IMR-90 (cell line): ENCODE measurements at regions not wholly inside any gene's neighbourhood (a gene's known extent, or its start where the extent isn't known, plus 50 kb on each side); places are given as distances from the start of the nearest gene placed in this dataset.

ENCODE experiments used
- ATAC-seq: fragments of 200-7000 bp; cut with Tn5 transposase; 2 replicates; pipeline ENCODE4 v1.9.1; 2020; ENCODE audit warnings: low read depth, mild to moderate bottlenecking, moderate library complexity
- BruUV-seq: library from RNA; stranded (reverse); fragments of 400-500 nt; replicated peaks from 2 replicates; lab custom pipeline; 2021; lab: Mats Ljungman, UMichigan
- CTCF ChIA-PET: fragments of 300-600 bp; formaldehyde crosslinking; extraction: SDS; loops from one replicate; lab custom pipeline; 2021; ENCODE audit warnings: antibody characterized with exemption; lab: Yijun Ruan, JAX
- POLR2A ChIA-PET: fragments of 300-600 bp; sonication (Branson Sonifier 250); formaldehyde crosslinking; loops from one replicate; lab custom pipeline; 2022; ENCODE audit warnings: antibody characterized with exemption; ENCODE audit not compliant: unreplicated experiment; lab: Charles Lee
- DNase-seq: peaks from one replicate; pipeline ENCODE4 v3.0.0; 2013
- H2AFZ ChIP-seq: replicated peaks from 2 replicates; pipeline ENCODE3; 2013; ENCODE audit warnings: low read length, mild to moderate bottlenecking; ENCODE audit not compliant: poor library complexity
- H2AK5ac ChIP-seq: 2 replicates; pipeline ENCODE4 v1.6.1; 2013; ENCODE audit warnings: low read depth, low read length, inconsistent platforms
- H2AK9ac ChIP-seq: replicated peaks from 2 replicates; pipeline ENCODE3; 2013; ENCODE audit warnings: mild to moderate bottlenecking, low read depth, low read length, moderate library complexity; ENCODE audit not compliant: poor library complexity
- H2BK120ac ChIP-seq: 2 replicates; pipeline ENCODE4 v1.6.1; 2013; ENCODE audit warnings: low read depth, low read length, inconsistent platforms
- H2BK15ac ChIP-seq: 3 replicates; pipeline ENCODE4 v1.6.1; 2013; ENCODE audit warnings: low read depth, low read length, inconsistent platforms
- H2BK20ac ChIP-seq: 2 replicates; pipeline ENCODE4 v1.6.1; 2013; ENCODE audit warnings: low read depth, mild to moderate bottlenecking, inconsistent platforms, low read length, moderate library complexity
- H2BK5ac ChIP-seq: 2 replicates; pipeline ENCODE4 v1.6.1; 2013; ENCODE audit warnings: mild to moderate bottlenecking, low read depth, low read length, inconsistent platforms; ENCODE audit not compliant: poor library complexity, severe bottlenecking
- H3K14ac ChIP-seq: replicated peaks from 2 replicates; pipeline ENCODE4 v1.6.1; 2013; ENCODE audit warnings: low read depth, low read length, inconsistent platforms
- H3K18ac ChIP-seq: 2 replicates; pipeline ENCODE4 v1.6.1; 2013; ENCODE audit warnings: low read depth, low read length, control low read depth
- H3K23ac ChIP-seq: 2 replicates; pipeline ENCODE4 v1.6.1; 2013; ENCODE audit warnings: low read depth, low read length, inconsistent platforms
- H3K27ac ChIP-seq: 2 replicates; pipeline ENCODE4 v1.5.1; 2013; ENCODE audit warnings: mild to moderate bottlenecking, control low read depth, low read length; ENCODE audit not compliant: insufficient read depth
- H3K27me3 ChIP-seq: 2 replicates; pipeline ENCODE4 v1.6.1; 2013; ENCODE audit warnings: low read length; ENCODE audit not compliant: control insufficient read depth, insufficient read depth
- H3K36me3 ChIP-seq: 2 replicates; pipeline ENCODE4 v1.6.1; 2013; ENCODE audit warnings: low read length, mixed read lengths; ENCODE audit not compliant: control insufficient read depth, insufficient read depth
- H3K4ac ChIP-seq: 2 replicates; pipeline ENCODE4 v1.6.1; 2013; ENCODE audit warnings: low read depth, low read length, inconsistent platforms
- H3K4me1 ChIP-seq: 2 replicates; pipeline ENCODE4 v1.6.1; 2013; ENCODE audit warnings: low read length, mixed read lengths; ENCODE audit not compliant: control insufficient read depth, insufficient read depth
- H3K4me2 ChIP-seq: 2 replicates; pipeline ENCODE4 v1.6.1; 2013; ENCODE audit warnings: low read depth, mild to moderate bottlenecking, control low read depth, low read length, moderate library complexity
- H3K4me3 ChIP-seq: 2 replicates; pipeline ENCODE4 v1.5.1; 2013; ENCODE audit warnings: low read depth, mild to moderate bottlenecking, control low read depth, low read length, moderate library complexity; ENCODE audit not compliant: insufficient read depth
- H3K56ac ChIP-seq: 2 replicates; pipeline ENCODE4 v1.6.1; 2013; ENCODE audit warnings: low read length, inconsistent platforms; ENCODE audit not compliant: insufficient read depth; ENCODE audit errors: extremely low read depth
- H3K79me1 ChIP-seq, 2 experiments: 2 replicates each; pipeline ENCODE4 v1.6.1; 2013; ENCODE audit warnings: low read length in 2 of 2, inconsistent platforms in 1 of 2, low read depth in 1 of 2
- H3K9ac ChIP-seq: 2 replicates; pipeline ENCODE4 v1.6.1; 2013; ENCODE audit warnings: low read depth, low read length, control low read depth
- H3K9me1 ChIP-seq: 2 replicates; pipeline ENCODE4 v1.6.1; 2013; ENCODE audit warnings: low read length, inconsistent platforms; ENCODE audit not compliant: insufficient read depth
- H3K9me3 ChIP-seq: 2 replicates; pipeline ENCODE4 v1.6.1; 2013; ENCODE audit warnings: low read length; ENCODE audit not compliant: control insufficient read depth, insufficient read depth
- H4K20me1 ChIP-seq: 2 replicates; pipeline ENCODE4 v1.6.1; 2013; ENCODE audit warnings: low read length, inconsistent platforms; ENCODE audit not compliant: insufficient read depth
- H4K5ac ChIP-seq: 2 replicates; pipeline ENCODE4 v1.6.1; 2013; ENCODE audit warnings: mild to moderate bottlenecking, low read depth, low read length, control low read depth
- H4K8ac ChIP-seq, 2 experiments: 2 replicates each; pipeline ENCODE4 v1.6.1; 2013; ENCODE audit warnings: low read depth in 2 of 2, low read length in 2 of 2, control low read depth in 1 of 2, inconsistent platforms in 1 of 2
- H4K91ac ChIP-seq: 2 replicates; pipeline ENCODE4 v1.6.1; 2013; ENCODE audit warnings: low read depth, low read length, inconsistent platforms; ENCODE audit not compliant: insufficient read depth
- CHD1 ChIP-seq: IDR thresholded peaks from 2 replicates; pipeline ENCODE4 v1.6.1; 2012; ENCODE audit warnings: low read depth, low read length, improper control_type of control experiment
- ELK1 ChIP-seq: fragments of 150-350 bp; IDR thresholded peaks from 2 replicates; pipeline ENCODE4 v1.6.1; 2016; ENCODE audit warnings: low read depth, mild to moderate bottlenecking, low read length, moderate library complexity, borderline replicate concordance
- MAFK ChIP-seq: IDR thresholded peaks from 2 replicates; pipeline ENCODE4 v1.6.1; 2012; ENCODE audit warnings: low read depth, low read length, improper control_type of control experiment
- RAD21 ChIP-seq: IDR thresholded peaks from 2 replicates; pipeline ENCODE4 v1.6.1; 2012; ENCODE audit warnings: low read length, improper control_type of control experiment
- SMC3 ChIP-seq: fragments of 150-350 bp; IDR thresholded peaks from 2 replicates; pipeline ENCODE4 v1.6.1; 2016; ENCODE audit warnings: low read depth, mild to moderate bottlenecking, antibody characterized with exemption, low read length, moderate library complexity
- WGBS, 2 experiments: methylation state at CpG; one replicate each; pipeline versions ENCODE4 v1.1.5 to v1.1.7; 2013; ENCODE audit warnings: missing lambda C conversion rate in 2 of 2; ENCODE audit not compliant: insufficient read length in 1 of 2; ENCODE audit errors: extremely low coverage in 2 of 2; 5-methylcytosine and 5-hydroxymethylcytosine counted together
- dilution Hi-C: fragments of 300-500 bp; cut with HindIII; formaldehyde crosslinking; loops from one replicate; pipeline ENCODE4 v1.14.3; 2018; ENCODE audit warnings: low sequenced_read_pairs; ENCODE audit not compliant: unreplicated experiment
- in situ Hi-C: fragments of 300-500 bp; cut with MboI; formaldehyde crosslinking; loops from 3 replicates; pipeline ENCODE4 v1.14.3; 2019; ENCODE audit warnings: low sequenced_read_pairs, inconsistent platforms, mixed read lengths
- intact Hi-C: fragments of 100-400 bp; cut with micrococcal nuclease; formaldehyde crosslinking; loops from 2 replicates; pipeline ENCODE4 v1.10.0; 2022

GRCh38 chr3:36248374-36248773, 131.9 kb upstream of the STAC start:
- H4K91ac ChIP-seq: no peak overlapping the region
- TF ChIP-seq SMC3 (no peak), CHD1 (no peak), RAD21 (no peak), ELK1 (no peak), MAFK (no peak)
- H2AK9ac ChIP-seq: no peak overlapping the region
- H4K8ac ChIP-seq: no peak overlapping the region
- dilution Hi-C loops (no loop called here), intact Hi-C loops (no loop called here), in situ Hi-C loops (no loop called here)
- no peak overlapping the region for H4K5ac ChIP-seq
- no peak overlapping the region for H2AFZ ChIP-seq
- H4K20me1 ChIP-seq: no peaks in the 10 kb centered on the region
- no peak overlapping the region for H3K56ac ChIP-seq
- no peak overlapping the region for H2AK5ac ChIP-seq
- WGBS, 2 experiments: no CpG with 5 or more reads among the region's 3 CpGs
- BruUV-seq: no TSS peak
- CTCF ChIA-PET: no interaction called here
- no peak overlapping the region for H2BK120ac ChIP-seq
- H3K4me1 ChIP-seq: no peaks in the 10 kb centered on the region
- no peaks in the 10 kb centered on the region for H3K36me3 ChIP-seq
- H2BK5ac ChIP-seq: no peak overlapping the region
- H3K9me1 ChIP-seq: no peaks in the 10 kb centered on the region
- H3K9ac ChIP-seq: no peak overlapping the region
- H3K79me1 ChIP-seq: no peaks in the 10 kb centered on the region
- ATAC-seq (no peak), DNase-seq (no peak)
- no peak overlapping the region for H2BK15ac ChIP-seq
- H2BK20ac ChIP-seq: no peak overlapping the region
- no peak overlapping the region for H3K23ac ChIP-seq
- H3K4me2 ChIP-seq: no peak overlapping the region
- POLR2A ChIA-PET: no interaction called here
- no peak overlapping the region for H3K27ac ChIP-seq
- H3K4me3 ChIP-seq: no peak overlapping the region
- no peak overlapping the region for H3K14ac ChIP-seq
- no peaks in the 10 kb centered on the region for H3K27me3 ChIP-seq
- H3K18ac ChIP-seq: no peak overlapping the region
- H3K9me3 ChIP-seq: peaks cover 8% of the 10 kb centered on the region
- no peak overlapping the region for H3K4ac ChIP-seq
